HL-60 (cell line): ENCODE measurements at regions not wholly inside any gene's neighbourhood (a gene's known extent, or its start where the extent isn't known, plus 50 kb on each side); places are given as distances from the start of the nearest gene placed in this dataset.

Source experiments
- CTCF ChIP-seq: IDR thresholded peaks from one replicate; pipeline ENCODE4 v1.5.1; 2011; ENCODE audit warnings: low read length, control low read depth, inconsistent platforms; ENCODE audit not compliant: insufficient read depth
- GABPA ChIP-seq: IDR thresholded peaks from 2 replicates; pipeline ENCODE4 v1.6.1; 2012; ENCODE audit warnings: low read depth
- POLR2AphosphoS5 ChIP-seq: IDR thresholded peaks from 2 replicates; pipeline ENCODE4 v1.6.1; 2012; ENCODE audit warnings: low read depth
- SPI1 ChIP-seq: IDR thresholded peaks from 2 replicates; pipeline ENCODE4 v1.6.1; 2012; ENCODE audit warnings: low read depth, mild to moderate bottlenecking, borderline replicate concordance
- TF ChIP-seq, protein P1 (sequence below): IDR thresholded peaks from 2 replicates; pipeline ENCODE4 v1.6.1; 2012; ENCODE audit warnings: low read depth; ENCODE audit not compliant: insufficient replicate concordance

GRCh38 chr9:1115370-1115769, 65.2 kb downstream of the DMRT2 start:
- TF ChIP-seq POLR2AphosphoS5: no peak
- no peak for TF ChIP-seq CTCF
- TF ChIP-seq, protein P1, sequence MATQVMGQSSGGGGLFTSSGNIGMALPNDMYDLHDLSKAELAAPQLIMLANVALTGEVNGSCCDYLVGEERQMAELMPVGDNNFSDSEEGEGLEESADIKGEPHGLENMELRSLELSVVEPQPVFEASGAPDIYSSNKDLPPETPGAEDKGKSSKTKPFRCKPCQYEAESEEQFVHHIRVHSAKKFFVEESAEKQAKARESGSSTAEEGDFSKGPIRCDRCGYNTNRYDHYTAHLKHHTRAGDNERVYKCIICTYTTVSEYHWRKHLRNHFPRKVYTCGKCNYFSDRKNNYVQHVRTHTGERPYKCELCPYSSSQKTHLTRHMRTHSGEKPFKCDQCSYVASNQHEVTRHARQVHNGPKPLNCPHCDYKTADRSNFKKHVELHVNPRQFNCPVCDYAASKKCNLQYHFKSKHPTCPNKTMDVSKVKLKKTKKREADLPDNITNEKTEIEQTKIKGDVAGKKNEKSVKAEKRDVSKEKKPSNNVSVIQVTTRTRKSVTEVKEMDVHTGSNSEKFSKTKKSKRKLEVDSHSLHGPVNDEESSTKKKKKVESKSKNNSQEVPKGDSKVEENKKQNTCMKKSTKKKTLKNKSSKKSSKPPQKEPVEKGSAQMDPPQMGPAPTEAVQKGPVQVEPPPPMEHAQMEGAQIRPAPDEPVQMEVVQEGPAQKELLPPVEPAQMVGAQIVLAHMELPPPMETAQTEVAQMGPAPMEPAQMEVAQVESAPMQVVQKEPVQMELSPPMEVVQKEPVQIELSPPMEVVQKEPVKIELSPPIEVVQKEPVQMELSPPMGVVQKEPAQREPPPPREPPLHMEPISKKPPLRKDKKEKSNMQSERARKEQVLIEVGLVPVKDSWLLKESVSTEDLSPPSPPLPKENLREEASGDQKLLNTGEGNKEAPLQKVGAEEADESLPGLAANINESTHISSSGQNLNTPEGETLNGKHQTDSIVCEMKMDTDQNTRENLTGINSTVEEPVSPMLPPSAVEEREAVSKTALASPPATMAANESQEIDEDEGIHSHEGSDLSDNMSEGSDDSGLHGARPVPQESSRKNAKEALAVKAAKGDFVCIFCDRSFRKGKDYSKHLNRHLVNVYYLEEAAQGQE: no peak
- TF ChIP-seq SPI1: no peak
- no peak for TF ChIP-seq GABPA
